Neutrophil (primary cell): ENCODE measurements at regions not wholly inside any gene's neighbourhood (a gene's known extent, or its start where the extent isn't known, plus 50 kb on each side); places are given as distances from the start of the nearest gene placed in this dataset.

Source experiments
- H3K27ac ChIP-seq: fragments of 200-600 bp; sonication (generic); 2 replicates; pipeline ENCODE4 v1.5.1; 2016; ENCODE audit warnings: mild to moderate bottlenecking, moderate library complexity
- H3K27me3 ChIP-seq: fragments of 200-600 bp; sonication (generic); 2 replicates; pipeline ENCODE4 v1.6.0; 2016; ENCODE audit warnings: mild to moderate bottlenecking
- H3K36me3 ChIP-seq: fragments of 200-600 bp; sonication (generic); 2 replicates; pipeline ENCODE4 v1.5.1; 2017
- H3K4me1 ChIP-seq, 2 experiments: fragments of 200-600 bp in 1 of 2; sonication (generic) in 1 of 2; 1 replicate in 1 of 2; 2 replicates in 1 of 2; pipeline versions ENCODE4 v1.5.1 to v1.6.1; 2013 to 2016; ENCODE audit warnings: low read depth in 1 of 2, low read length in 1 of 2, mild to moderate bottlenecking in 1 of 2, moderate library complexity in 1 of 2; ENCODE audit not compliant: control insufficient read depth in 1 of 2, insufficient read depth in 1 of 2
- H3K4me3 ChIP-seq, 2 experiments: fragments of 200-600 bp in 1 of 2; sonication (generic) in 1 of 2; 1 replicate in 1 of 2; 2 replicates in 1 of 2; pipeline ENCODE4 v1.5.1; 2013 to 2016; ENCODE audit warnings: low read depth in 1 of 2, low read length in 1 of 2, mild to moderate bottlenecking in 1 of 2, moderate library complexity in 1 of 2
- H3K9me3 ChIP-seq: fragments of 200-600 bp; sonication (generic); 2 replicates; pipeline ENCODE4 v1.5.1; 2016
- CTCF ChIP-seq: fragments of 200-600 bp; sonication (generic); IDR thresholded peaks from 2 replicates; pipeline ENCODE4 v1.5.1; 2016; ENCODE audit warnings: antibody characterized with exemption

DNA sequence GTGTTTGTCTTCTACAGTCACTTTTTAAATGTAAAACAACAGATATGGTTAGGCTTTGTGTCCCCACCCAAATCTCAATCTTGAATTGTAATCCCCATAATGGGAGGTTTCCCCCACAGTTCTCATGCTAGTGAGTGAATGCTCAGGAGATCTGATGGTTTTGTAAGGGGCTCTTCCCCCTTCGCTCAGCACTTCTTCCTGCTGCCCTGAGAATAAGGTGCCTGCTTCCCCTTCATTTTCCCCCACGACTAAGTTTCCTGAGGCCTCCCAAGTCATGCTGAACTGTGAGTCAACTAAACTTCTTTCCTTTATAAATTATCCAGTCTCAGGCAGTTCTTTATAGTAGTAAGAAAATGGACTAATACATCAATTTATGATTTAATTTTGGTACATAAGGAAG, 118.0 kb upstream of the SNTG2 start:
- no peak for TF ChIP-seq CTCF

GRCh38 chr2:831622-832021, 119.0 kb upstream of the SNTG2 start:
- H3K4me1 ChIP-seq = peaks cover 3 to 10% of the 10 kb centered on the region in 2 experiments
- TF ChIP-seq CTCF = no peak
- H3K36me3 ChIP-seq = no peaks in the 10 kb centered on the region
- no peak overlapping the region for H3K4me3 ChIP-seq
- H3K27me3 ChIP-seq = peaks cover 6% of the 10 kb centered on the region
- H3K27ac ChIP-seq = no peak overlapping the region
- H3K9me3 ChIP-seq = no peaks in the 10 kb centered on the region

More for the DNA sequence above, 118.0 kb upstream of the SNTG2 start:
- H3K4me3 ChIP-seq = no peak overlapping the region
- no peaks in the 10 kb centered on the region for H3K36me3 ChIP-seq
- peaks cover 3 to 10% of the 10 kb centered on the region in 2 experiments for H3K4me1 ChIP-seq
- H3K9me3 ChIP-seq = no peaks in the 10 kb centered on the region
- H3K27me3 ChIP-seq = peaks cover 6% of the 10 kb centered on the region
- H3K27ac ChIP-seq = no peak overlapping the region

GRCh38 chr2:831225-831536, 119.5 kb upstream of the SNTG2 start:
- no peak for TF ChIP-seq CTCF

GRCh38 chr2:830419-831224, 120.0 kb upstream of the SNTG2 start:
- TF ChIP-seq CTCF = no peak
- H3K27ac ChIP-seq = no peak overlapping the region

More at GRCh38 chr2:831225-831536, 119.5 kb upstream of the SNTG2 start:
- Histone ChIP-seq H3K27ac (no peak overlapping the region), H3K9me3 (no peaks in the 10 kb centered on the region), H3K36me3 (no peaks in the 10 kb centered on the region), H3K27me3 (peaks cover 4% of the 10 kb centered on the region), H3K4me3 (no peak overlapping the region), H3K4me1 (peaks cover 3 to 10% of the 10 kb centered on the region in 2 experiments)

GRCh38 chr2:829047-829446, 121.6 kb upstream of the SNTG2 start:
- H3K27ac ChIP-seq = no peak overlapping the region
- H3K27me3 ChIP-seq = no peaks in the 10 kb centered on the region
- no peaks in the 10 kb centered on the region for H3K36me3 ChIP-seq
- H3K9me3 ChIP-seq = no peaks in the 10 kb centered on the region
- peaks cover 3 to 10% of the 10 kb centered on the region in 2 experiments for H3K4me1 ChIP-seq
- no peak overlapping the region for H3K4me3 ChIP-seq
- TF ChIP-seq CTCF = no peak

More at GRCh38 chr2:830419-831224, 120.0 kb upstream of the SNTG2 start:
- Histone ChIP-seq H3K4me3 (no peak overlapping the region), H3K4me1 (peaks cover 3 to 10% of the 10 kb centered on the region in 2 experiments), H3K36me3 (no peaks in the 10 kb centered on the region), H3K9me3 (no peaks in the 10 kb centered on the region), H3K27me3 (no peaks in the 10 kb centered on the region)
